Lung (tissue), 11 donors: ENCODE measurements at regions not wholly inside any gene's neighbourhood (a gene's known extent, or its start where the extent isn't known, plus 50 kb on each side); places are given as distances from the start of the nearest gene placed in this dataset.
"Not testable (repeated sequence)": the region's sequence is repeated elsewhere in the genome, so short reads cannot be mapped to it uniquely, and the experiment has no call there.

Experiments used
- ATAC-seq: fragments of 200-7000 bp; cut with Tn5 transposase; one replicate; pipeline ENCODE4 v1.9.1; 2020; ENCODE audit warnings: moderate number of reproducible peaks; ENCODE audit not compliant: insufficient read depth, low FRiP score
- DNase-seq, 3 donors: peaks; one replicate each; pipeline ENCODE4 v3.0.0-alpha.2; 2013 to 2017
- H3K27ac ChIP-seq, 2 donors: one replicate each; pipeline ENCODE4 v1.5.1; 2013; ENCODE audit warnings: mild to moderate bottlenecking in 2 of 2, moderate library complexity in 2 of 2, control low read depth in 1 of 2, inconsistent platforms in 1 of 2, low read depth in 1 of 2, low read length in 1 of 2
- H3K27me3 ChIP-seq, 3 donors: one replicate each; pipeline ENCODE4 v1.5.1; 2013; ENCODE audit warnings: low read length in 2 of 3; ENCODE audit not compliant: control insufficient read depth in 3 of 3, insufficient read depth in 3 of 3
- H3K36me3 ChIP-seq, 4 donors: one replicate each; pipeline ENCODE4 v1.5.1; 2013; ENCODE audit warnings: low read length in 4 of 4, mild to moderate bottlenecking in 1 of 4, moderate library complexity in 1 of 4; ENCODE audit not compliant: control insufficient read depth in 4 of 4, insufficient read depth in 4 of 4
- H3K4me1 ChIP-seq, 5 donors: one replicate each; pipeline ENCODE4 v1.5.1; 2013; ENCODE audit warnings: low read length in 5 of 5, mild to moderate bottlenecking in 2 of 5, moderate library complexity in 1 of 5; ENCODE audit not compliant: control insufficient read depth in 5 of 5, insufficient read depth in 5 of 5
- H3K4me3 ChIP-seq: one replicate; pipeline ENCODE4 v1.5.1; 2013; ENCODE audit warnings: mild to moderate bottlenecking, control low read depth, moderate library complexity
- H3K9ac ChIP-seq, 2 donors: one replicate each; pipeline ENCODE4 v1.5.1; 2013; ENCODE audit warnings: low read length in 2 of 2, control low read depth in 1 of 2; ENCODE audit not compliant: insufficient read depth in 1 of 2
- H3K9me3 ChIP-seq, 4 donors: one replicate each; pipeline ENCODE4 v1.5.1; 2013; ENCODE audit warnings: low read length in 3 of 4, mild to moderate bottlenecking in 1 of 4, moderate library complexity in 1 of 4; ENCODE audit not compliant: control insufficient read depth in 4 of 4, insufficient read depth in 3 of 4
- WGBS, 2 donors: extraction: QIAGEN DNeasy Blood & Tissue Kit; methylation state at CpG; one replicate each; pipeline ENCODE4 v1.1.7; 2013; 5-methylcytosine and 5-hydroxymethylcytosine counted together
- TF ChIP-seq, protein P1 (sequence below): IDR thresholded peaks from 2 replicates; pipeline ENCODE4 v1.5.1; 2012; ENCODE audit warnings: mild to moderate bottlenecking; ENCODE audit errors: control extremely low read depth, extremely low read depth
- donor health status: control.
- donor health status: control.
- donor health status: Bipolar disorder and iron deficiency.
- donor health status: healthy.
- donor health status: DM: yes; HTN: yes; CAD: no.

DNA sequence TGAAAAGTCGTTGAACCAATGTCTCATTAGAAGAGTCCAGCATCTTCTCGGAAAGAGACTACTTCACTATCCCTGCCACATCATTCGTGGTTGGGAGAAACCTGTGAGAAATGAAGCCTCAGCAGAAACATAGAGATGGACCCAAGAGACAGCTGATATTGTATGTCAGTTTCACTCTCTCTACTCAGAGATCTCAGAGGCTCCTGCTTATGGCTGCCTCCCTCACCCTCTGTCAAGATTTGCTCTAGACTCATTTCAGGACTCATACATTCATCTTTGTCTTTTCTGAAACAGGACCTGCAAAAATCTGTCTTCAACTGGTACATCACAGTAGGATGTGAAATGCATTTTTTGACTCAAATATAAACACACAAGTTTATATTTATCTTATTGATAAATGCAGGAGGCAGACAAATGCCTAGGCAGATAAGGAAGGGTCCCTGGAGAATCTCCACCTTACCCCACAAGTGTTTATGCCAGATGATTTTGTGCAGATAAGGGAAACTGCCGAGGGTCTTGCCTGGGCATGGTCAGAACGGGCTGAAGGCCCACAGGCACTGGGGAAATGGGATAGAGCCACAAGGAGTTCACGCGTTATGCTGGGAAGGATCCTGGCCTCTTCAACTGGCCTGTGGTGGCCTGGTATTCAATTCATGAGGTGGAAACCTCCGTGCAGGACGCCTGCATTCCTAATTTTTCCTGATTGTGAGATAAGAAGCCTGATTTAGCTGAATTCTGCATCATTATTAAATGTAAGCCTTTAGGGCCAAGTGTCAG, 1834.0 kb upstream of the PCDH20 start:
- TF ChIP-seq, protein P1, sequence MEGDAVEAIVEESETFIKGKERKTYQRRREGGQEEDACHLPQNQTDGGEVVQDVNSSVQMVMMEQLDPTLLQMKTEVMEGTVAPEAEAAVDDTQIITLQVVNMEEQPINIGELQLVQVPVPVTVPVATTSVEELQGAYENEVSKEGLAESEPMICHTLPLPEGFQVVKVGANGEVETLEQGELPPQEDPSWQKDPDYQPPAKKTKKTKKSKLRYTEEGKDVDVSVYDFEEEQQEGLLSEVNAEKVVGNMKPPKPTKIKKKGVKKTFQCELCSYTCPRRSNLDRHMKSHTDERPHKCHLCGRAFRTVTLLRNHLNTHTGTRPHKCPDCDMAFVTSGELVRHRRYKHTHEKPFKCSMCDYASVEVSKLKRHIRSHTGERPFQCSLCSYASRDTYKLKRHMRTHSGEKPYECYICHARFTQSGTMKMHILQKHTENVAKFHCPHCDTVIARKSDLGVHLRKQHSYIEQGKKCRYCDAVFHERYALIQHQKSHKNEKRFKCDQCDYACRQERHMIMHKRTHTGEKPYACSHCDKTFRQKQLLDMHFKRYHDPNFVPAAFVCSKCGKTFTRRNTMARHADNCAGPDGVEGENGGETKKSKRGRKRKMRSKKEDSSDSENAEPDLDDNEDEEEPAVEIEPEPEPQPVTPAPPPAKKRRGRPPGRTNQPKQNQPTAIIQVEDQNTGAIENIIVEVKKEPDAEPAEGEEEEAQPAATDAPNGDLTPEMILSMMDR = no peak
- Histone ChIP-seq H3K4me3 (no peak overlapping the region), H3K9ac (no peak overlapping the region), H3K9me3 (no peaks in the 10 kb centered on the region), H3K27me3 (no peaks in the 10 kb centered on the region), H3K36me3 (no peaks in the 10 kb centered on the region), H3K4me1 (no peaks in the 10 kb centered on the region), H3K27ac (no peak overlapping the region)
- DNase-seq (no peak), ATAC-seq (no peak)
- 76% methylated on average over 9 of the region's 9 CpGs for WGBS, 2 donors

DNA sequence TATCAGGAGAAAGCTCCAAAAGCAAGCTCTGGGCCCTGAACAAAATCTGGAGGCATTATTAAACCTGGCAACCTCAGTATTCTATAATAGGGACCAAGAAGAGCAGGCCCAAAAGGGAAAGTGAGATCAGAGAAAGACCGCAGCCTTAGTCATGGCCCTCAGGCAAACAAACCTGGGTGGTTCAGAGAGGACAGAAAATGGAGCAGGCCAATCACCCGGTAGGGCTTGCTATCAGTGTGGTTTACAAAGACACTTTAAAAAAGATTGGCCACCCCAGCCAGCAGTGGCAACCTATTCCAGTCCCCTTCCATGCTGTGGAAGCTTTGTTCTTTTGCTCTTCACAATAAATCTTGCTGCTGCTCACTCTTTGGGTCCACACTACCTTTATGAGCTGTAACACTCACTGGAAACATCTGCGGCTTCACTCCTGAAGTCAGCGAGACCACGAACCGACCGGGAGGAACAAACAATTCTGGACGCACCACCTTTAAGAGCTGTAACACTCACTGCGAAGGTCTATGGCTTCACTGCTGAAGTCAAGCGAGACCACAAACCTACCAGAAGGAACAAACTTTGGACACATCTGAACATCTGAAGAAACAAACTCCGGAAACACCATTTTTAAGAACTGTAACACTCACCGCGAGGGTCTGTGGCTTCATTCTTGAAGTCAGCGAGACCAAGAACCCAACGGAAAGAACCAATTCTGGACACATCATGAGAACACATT, 1821.2 kb upstream of the PCDH20 start:
- H3K36me3 ChIP-seq, H3K27me3 ChIP-seq, ATAC-seq, H3K4me3 ChIP-seq, H3K9me3 ChIP-seq, H3K4me1 ChIP-seq, H3K9ac ChIP-seq, DNase-seq, H3K27ac ChIP-seq: not testable (repeated sequence)
- WGBS, 2 donors = 89 to 93% methylated on average over 15 of the region's 15 CpGs

DNA sequence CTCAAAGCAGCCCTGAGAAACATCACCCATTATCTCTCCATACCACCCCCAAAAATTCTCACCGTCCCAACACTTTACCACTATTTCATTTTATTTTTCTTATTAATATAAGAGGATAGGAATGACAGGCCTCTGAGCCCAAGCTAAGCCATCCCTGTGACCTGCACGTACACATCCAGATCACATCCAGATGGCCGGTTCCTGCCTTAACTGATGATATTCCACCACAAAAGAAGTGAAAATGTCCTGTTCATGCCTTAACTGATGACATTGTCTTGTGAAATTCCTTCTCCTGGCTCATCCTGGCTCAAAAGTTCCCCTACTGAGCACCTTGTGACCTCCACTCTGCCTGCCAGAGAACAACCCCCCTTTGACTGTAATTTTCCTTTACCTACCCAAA, 1802.9 kb upstream of the PCDH20 start:
- not testable (repeated sequence) for H3K4me1 ChIP-seq, H3K27me3 ChIP-seq, H3K9ac ChIP-seq, DNase-seq, H3K4me3 ChIP-seq, ATAC-seq, H3K9me3 ChIP-seq, H3K27ac ChIP-seq, H3K36me3 ChIP-seq
- 89 to 92% methylated on average over 3 of the region's 3 CpGs for WGBS, 2 donors

GRCh38 chr13:63209330-63210017, 1793.8 kb upstream of the PCDH20 start:
- no peaks in the 10 kb centered on the region for H3K36me3 ChIP-seq
- DNase-seq = no peak
- H3K27ac ChIP-seq = no peak overlapping the region
- WGBS, 2 donors = 83 to 92% methylated on average over 6 of the region's 6 CpGs
- H3K4me3 ChIP-seq = no peak overlapping the region
- TF ChIP-seq, protein P1 = no peak
- no peaks in the 10 kb centered on the region for H3K4me1 ChIP-seq
- H3K9me3 ChIP-seq = no peaks in the 10 kb centered on the region
- H3K27me3 ChIP-seq = no peaks in the 10 kb centered on the region
- no peak overlapping the region for H3K9ac ChIP-seq
- ATAC-seq = no peak
